Fibroblast of lung (primary cell): ENCODE measurements at regions not wholly inside any gene's neighbourhood (a gene's known extent, or its start where the extent isn't known, plus 50 kb on each side); places are given as distances from the start of the nearest gene placed in this dataset.

Source experiments
- DNase-seq, 2 donors: peaks; one replicate each; pipeline versions ENCODE4 v3.0.0 to v3.0.0-alpha.2; 2010; ENCODE audit warnings: low read depth in 2 of 2
- H2AFZ ChIP-seq: 2 replicates; pipeline ENCODE4 v1.5.1; 2012; ENCODE audit warnings: low read length, control low read depth, inconsistent platforms
- H3K27ac ChIP-seq: 2 replicates; pipeline ENCODE4 v1.5.1; 2011; ENCODE audit warnings: low read length, control low read depth; ENCODE audit not compliant: insufficient read depth
- H3K27me3 ChIP-seq: 2 replicates; pipeline ENCODE4 v1.5.1; 2011; ENCODE audit warnings: mild to moderate bottlenecking, low read length; ENCODE audit not compliant: control insufficient read depth, insufficient read depth
- H3K36me3 ChIP-seq: 2 replicates; pipeline ENCODE4 v1.5.1; 2011; ENCODE audit warnings: low read length; ENCODE audit not compliant: control insufficient read depth, insufficient read depth
- H3K4me1 ChIP-seq: 2 replicates; pipeline ENCODE4 v1.5.1; 2011; ENCODE audit warnings: low read length; ENCODE audit not compliant: control insufficient read depth, insufficient read depth; ENCODE audit errors: extremely low read depth
- H3K4me2 ChIP-seq: 2 replicates; pipeline ENCODE4 v1.5.1; 2011; ENCODE audit warnings: low read length, control low read depth; ENCODE audit not compliant: insufficient read depth; ENCODE audit errors: extremely low read depth
- H3K4me3 ChIP-seq, 4 experiments: fragments of 200-600 bp in 1 of 4; sonication (generic) in 1 of 4; replicated peaks in 1 of 4; 2 replicates each; pipeline ENCODE4 v1.5.1; 2011 to 2016; ENCODE audit warnings: low read length in 4 of 4, low read depth in 3 of 4, mild to moderate bottlenecking in 3 of 4, control low read depth in 2 of 4, inconsistent platforms in 1 of 4, mixed read lengths in 1 of 4; ENCODE audit not compliant: insufficient read depth in 1 of 4; ENCODE audit errors: control extremely low read depth in 1 of 4
- H3K79me2 ChIP-seq: 2 replicates; pipeline ENCODE4 v1.5.1; 2012; ENCODE audit warnings: mild to moderate bottlenecking, low read length, inconsistent platforms; ENCODE audit not compliant: control insufficient read depth, insufficient read depth
- H3K9ac ChIP-seq: 2 replicates; pipeline ENCODE4 v1.5.1; 2011; ENCODE audit warnings: mild to moderate bottlenecking, low read length, control low read depth; ENCODE audit not compliant: insufficient read depth
- H3K9me3 ChIP-seq: 2 replicates; pipeline ENCODE4 v1.5.1; 2012; ENCODE audit warnings: low read depth, low read length; ENCODE audit not compliant: control insufficient read depth, insufficient read depth
- H4K20me1 ChIP-seq: 2 replicates; pipeline ENCODE4 v1.5.1; 2011; ENCODE audit warnings: low read length; ENCODE audit not compliant: control insufficient read depth, insufficient read depth; ENCODE audit errors: extremely low read depth
- EZH2 ChIP-seq: IDR thresholded peaks from 2 replicates; pipeline ENCODE4 v1.5.1; 2012; ENCODE audit warnings: low read length, control low read depth, mild to moderate bottlenecking; ENCODE audit errors: missing control alignments
- TF ChIP-seq, protein P1 (sequence below), 2 donors: IDR thresholded peaks in 1 of 2; conservative IDR thresholded peaks in 1 of 2; 1 replicate in 1 of 2; 2 replicates in 1 of 2; pipeline ENCODE4 v1.5.1; 2011 to 2012; ENCODE audit warnings: low read length in 2 of 2, control low read depth in 1 of 2, inconsistent platforms in 1 of 2, low read depth in 1 of 2, mild to moderate bottlenecking in 1 of 2

DNA sequence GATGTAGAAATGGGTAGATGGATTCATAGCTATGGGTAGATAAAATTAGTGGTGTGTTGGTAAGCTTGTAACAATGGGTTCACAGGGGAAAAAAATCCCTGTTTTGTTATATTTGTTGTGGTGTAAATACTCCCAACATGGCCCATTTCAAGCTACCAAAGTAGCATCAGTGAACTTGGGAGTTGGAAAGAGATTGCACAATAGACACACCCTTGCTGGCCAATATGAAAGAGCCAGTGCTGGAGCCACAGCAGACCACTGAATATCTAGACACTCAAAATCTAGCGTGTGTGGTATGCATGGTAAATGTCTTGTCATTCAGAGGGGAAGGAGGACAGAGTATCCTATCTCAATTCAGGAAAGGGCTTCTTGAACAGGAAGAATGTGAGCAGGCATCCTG, 565.1 kb upstream of the SALL1 start:
- Histone ChIP-seq H3K4me3 (no peak overlapping the region), H3K27ac (no peak overlapping the region), H3K9me3 (no peaks in the 10 kb centered on the region), H2AFZ (no peak overlapping the region), H3K9ac (no peak overlapping the region), H4K20me1 (no peaks in the 10 kb centered on the region), H3K4me2 (no peak overlapping the region), H3K36me3 (no peaks in the 10 kb centered on the region), H3K79me2 (no peaks in the 10 kb centered on the region), H3K27me3 (no peaks in the 10 kb centered on the region), H3K4me1 (no peaks in the 10 kb centered on the region)
- no peak for TF ChIP-seq EZH2
- no peak for DNase-seq

DNA sequence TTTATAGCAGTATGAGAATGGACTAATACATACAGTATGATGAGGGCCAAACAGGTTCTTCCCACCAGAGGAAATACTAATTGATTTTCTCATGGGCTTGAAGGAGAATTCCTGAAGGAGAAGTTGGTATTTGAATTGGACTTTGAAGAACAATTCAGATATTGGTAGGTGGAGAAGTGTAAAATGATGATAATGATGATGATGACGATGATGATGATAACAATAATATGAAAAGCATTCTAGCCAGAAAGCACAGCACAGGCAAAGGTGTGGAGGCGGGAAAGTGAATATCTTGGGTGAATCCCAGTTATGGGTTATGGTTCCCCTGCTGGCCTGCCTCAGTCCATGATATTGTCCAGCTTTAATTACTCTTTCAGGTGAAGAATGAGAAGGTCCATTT, 562.4 kb upstream of the SALL1 start:
- Histone ChIP-seq H3K4me1 (no peaks in the 10 kb centered on the region), H3K27me3 (no peaks in the 10 kb centered on the region), H3K4me2 (no peak overlapping the region), H4K20me1 (no peaks in the 10 kb centered on the region), H2AFZ (no peak overlapping the region), H3K9ac (no peak overlapping the region), H3K9me3 (no peaks in the 10 kb centered on the region), H3K4me3 (no peak overlapping the region), H3K36me3 (no peaks in the 10 kb centered on the region), H3K79me2 (no peaks in the 10 kb centered on the region), H3K27ac (no peak overlapping the region)
- no peak for TF ChIP-seq EZH2
- no peak for DNase-seq

GRCh38 chr16:51710905-51711563, 560.0 kb upstream of the SALL1 start:
- H2AFZ ChIP-seq: no peak overlapping the region
- H3K36me3 ChIP-seq: no peaks in the 10 kb centered on the region
- H3K27ac ChIP-seq: no peak overlapping the region
- no peaks in the 10 kb centered on the region for H3K27me3 ChIP-seq
- H3K9ac ChIP-seq: no peak overlapping the region
- H4K20me1 ChIP-seq: no peaks in the 10 kb centered on the region
- DNase-seq: no peak
- no peaks in the 10 kb centered on the region for H3K9me3 ChIP-seq
- H3K79me2 ChIP-seq: no peaks in the 10 kb centered on the region
- no peaks in the 10 kb centered on the region for H3K4me1 ChIP-seq
- no peak overlapping the region for H3K4me2 ChIP-seq
- TF ChIP-seq, protein P1, sequence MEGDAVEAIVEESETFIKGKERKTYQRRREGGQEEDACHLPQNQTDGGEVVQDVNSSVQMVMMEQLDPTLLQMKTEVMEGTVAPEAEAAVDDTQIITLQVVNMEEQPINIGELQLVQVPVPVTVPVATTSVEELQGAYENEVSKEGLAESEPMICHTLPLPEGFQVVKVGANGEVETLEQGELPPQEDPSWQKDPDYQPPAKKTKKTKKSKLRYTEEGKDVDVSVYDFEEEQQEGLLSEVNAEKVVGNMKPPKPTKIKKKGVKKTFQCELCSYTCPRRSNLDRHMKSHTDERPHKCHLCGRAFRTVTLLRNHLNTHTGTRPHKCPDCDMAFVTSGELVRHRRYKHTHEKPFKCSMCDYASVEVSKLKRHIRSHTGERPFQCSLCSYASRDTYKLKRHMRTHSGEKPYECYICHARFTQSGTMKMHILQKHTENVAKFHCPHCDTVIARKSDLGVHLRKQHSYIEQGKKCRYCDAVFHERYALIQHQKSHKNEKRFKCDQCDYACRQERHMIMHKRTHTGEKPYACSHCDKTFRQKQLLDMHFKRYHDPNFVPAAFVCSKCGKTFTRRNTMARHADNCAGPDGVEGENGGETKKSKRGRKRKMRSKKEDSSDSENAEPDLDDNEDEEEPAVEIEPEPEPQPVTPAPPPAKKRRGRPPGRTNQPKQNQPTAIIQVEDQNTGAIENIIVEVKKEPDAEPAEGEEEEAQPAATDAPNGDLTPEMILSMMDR (conservative IDR thresholded peaks at IDR 0.05 in 1 of 2, IDR thresholded peaks at IDR 0.05 in 1 of 2; ENCODE audit: low read depth in 1 of 2, low read length in 2 of 2): no peak
- TF ChIP-seq EZH2: no peak
- no peak overlapping the region for H3K4me3 ChIP-seq

- Histone ChIP-seq H3K79me2 (no peaks in the 10 kb centered on the region), H3K9ac (no peak overlapping the region), H4K20me1 (no peaks in the 10 kb centered on the region), H3K4me3 (no peak overlapping the region), H3K4me1 (no peaks in the 10 kb centered on the region), H3K36me3 (no peaks in the 10 kb centered on the region), H2AFZ (no peak overlapping the region), H3K27ac (no peak overlapping the region), H3K27me3 (no peaks in the 10 kb centered on the region), H3K4me2 (no peak overlapping the region), H3K9me3 (no peaks in the 10 kb centered on the region)
- TF ChIP-seq EZH2: no peak
- TF ChIP-seq, protein P1 (conservative IDR thresholded peaks at IDR 0.05 in 1 of 2, IDR thresholded peaks at IDR 0.05 in 1 of 2; ENCODE audit: low read depth in 1 of 2, low read length in 2 of 2): no peak
- DNase-seq: no peak
Measured at GRCh38 chr16:51710186-51710585, 559.1 kb upstream of the SALL1 start.
